NB4 (cell line): ENCODE measurements at regions not wholly inside any gene's neighbourhood (a gene's known extent, or its start where the extent isn't known, plus 50 kb on each side); places are given as distances from the start of the nearest gene placed in this dataset.

Experiments
- DNase-seq: peaks from one replicate; pipeline ENCODE4 v3.0.0; 2010; ENCODE audit warnings: low read depth
- H3K4me3 ChIP-seq: one replicate; pipeline ENCODE4 v1.5.1; 2011; ENCODE audit warnings: mild to moderate bottlenecking, low read depth, low read length, moderate library complexity
- MAX ChIP-seq: IDR thresholded peaks from 2 replicates; pipeline ENCODE4 v1.6.1; 2011; ENCODE audit warnings: low read depth, low read length
- MYC ChIP-seq: IDR thresholded peaks from 2 replicates; pipeline ENCODE4 v1.6.1; 2011; ENCODE audit warnings: low read depth, low read length
- POLR2A ChIP-seq: IDR thresholded peaks from 2 replicates; pipeline ENCODE4 v1.6.1; 2011; ENCODE audit warnings: mild to moderate bottlenecking; ENCODE audit not compliant: insufficient read length; ENCODE audit errors: extremely low read depth
- TF ChIP-seq, protein P1 (sequence below): IDR thresholded peaks from one replicate; pipeline ENCODE4 v1.5.1; 2012; ENCODE audit warnings: low read depth, low read length

GRCh38 chr5:2550509-2550908 is 201.0 kb downstream of the IRX2 start:
- no peak for DNase-seq
- TF ChIP-seq MYC (no peak), MAX (no peak), POLR2A (no peak)
- TF ChIP-seq, protein P1, sequence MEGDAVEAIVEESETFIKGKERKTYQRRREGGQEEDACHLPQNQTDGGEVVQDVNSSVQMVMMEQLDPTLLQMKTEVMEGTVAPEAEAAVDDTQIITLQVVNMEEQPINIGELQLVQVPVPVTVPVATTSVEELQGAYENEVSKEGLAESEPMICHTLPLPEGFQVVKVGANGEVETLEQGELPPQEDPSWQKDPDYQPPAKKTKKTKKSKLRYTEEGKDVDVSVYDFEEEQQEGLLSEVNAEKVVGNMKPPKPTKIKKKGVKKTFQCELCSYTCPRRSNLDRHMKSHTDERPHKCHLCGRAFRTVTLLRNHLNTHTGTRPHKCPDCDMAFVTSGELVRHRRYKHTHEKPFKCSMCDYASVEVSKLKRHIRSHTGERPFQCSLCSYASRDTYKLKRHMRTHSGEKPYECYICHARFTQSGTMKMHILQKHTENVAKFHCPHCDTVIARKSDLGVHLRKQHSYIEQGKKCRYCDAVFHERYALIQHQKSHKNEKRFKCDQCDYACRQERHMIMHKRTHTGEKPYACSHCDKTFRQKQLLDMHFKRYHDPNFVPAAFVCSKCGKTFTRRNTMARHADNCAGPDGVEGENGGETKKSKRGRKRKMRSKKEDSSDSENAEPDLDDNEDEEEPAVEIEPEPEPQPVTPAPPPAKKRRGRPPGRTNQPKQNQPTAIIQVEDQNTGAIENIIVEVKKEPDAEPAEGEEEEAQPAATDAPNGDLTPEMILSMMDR: no peak

GRCh38 chr5:2549900-2550299 is 201.6 kb downstream of the IRX2 start:
- no peak for DNase-seq
- TF ChIP-seq POLR2A: no peak
- TF ChIP-seq MAX: no peak
- TF ChIP-seq, protein P1: no peak
- no peak for TF ChIP-seq MYC
- H3K4me3 ChIP-seq: no peak overlapping the region

More at GRCh38 chr5:2550509-2550908, 201.0 kb downstream of the IRX2 start:
- no peak overlapping the region for H3K4me3 ChIP-seq

- no peak overlapping the region for H3K4me3 ChIP-seq
- no peak for DNase-seq
- TF ChIP-seq MAX (no peak), POLR2A (no peak), MYC (no peak)
- TF ChIP-seq, protein P1: no peak
Measured at GRCh38 chr5:2549354-2549753, 202.1 kb downstream of the IRX2 start.

DNA sequence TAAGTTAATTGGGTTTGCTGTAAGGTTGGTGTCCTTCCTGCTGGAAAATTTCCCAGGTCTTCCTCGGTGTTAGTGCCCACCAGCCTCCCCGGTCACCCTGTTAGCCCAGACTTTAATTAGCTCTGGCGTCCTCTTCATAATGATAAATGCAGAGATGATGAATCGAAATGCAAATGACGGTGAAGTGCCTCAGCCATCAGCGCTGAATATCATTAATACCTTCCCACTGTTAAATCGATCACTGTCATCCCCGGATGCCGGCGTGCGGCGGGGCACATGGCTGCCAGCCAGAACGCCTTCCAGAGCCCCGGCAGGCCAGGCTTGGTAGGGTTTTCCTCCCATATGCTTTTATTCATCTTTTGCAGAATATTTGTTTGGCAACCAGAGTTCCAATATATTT is 204.5 kb downstream of the IRX2 start:
- TF ChIP-seq POLR2A (no peak), MAX (no peak), MYC (no peak)
- TF ChIP-seq, protein P1: no peak
- H3K4me3 ChIP-seq: no peak overlapping the region
- DNase-seq: no peak

GRCh38 chr5:2544003-2544402 is 207.5 kb downstream of the IRX2 start:
- TF ChIP-seq POLR2A: no peak
- TF ChIP-seq, protein P1: no peak
- TF ChIP-seq MYC: no peak
- TF ChIP-seq MAX: no peak
- no peak for DNase-seq

DNA sequence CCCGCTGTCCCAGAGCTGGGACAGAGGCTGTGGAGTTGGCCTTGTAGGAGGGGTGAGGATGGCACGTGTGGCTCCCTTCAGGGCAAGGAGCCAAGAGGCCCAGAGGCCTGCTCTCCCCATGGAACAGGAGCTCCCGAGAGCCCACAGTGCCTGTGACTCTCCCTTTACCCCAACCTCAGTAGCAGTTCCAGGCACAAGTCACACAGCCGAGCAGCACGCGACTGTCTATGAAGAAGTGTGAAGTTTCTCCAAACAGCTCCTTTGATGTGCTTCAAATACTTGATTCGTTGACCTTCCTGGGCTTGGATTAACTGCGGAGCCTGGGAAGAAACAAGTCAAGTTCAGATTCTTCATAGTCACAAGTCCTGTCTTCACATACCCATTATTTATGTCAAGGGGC is 208.7 kb downstream of the IRX2 start:
- DNase-seq: no peak
- H3K4me3 ChIP-seq: no peak overlapping the region
- TF ChIP-seq, protein P1: no peak
- TF ChIP-seq MAX (no peak), POLR2A (no peak), MYC (no peak)

More at GRCh38 chr5:2544003-2544402, 207.5 kb downstream of the IRX2 start:
- H3K4me3 ChIP-seq: no peak overlapping the region
